Trophoblast cell (in vitro differentiated cells and primary cell): ENCODE measurements at regions not wholly inside any gene's neighbourhood (a gene's known extent, or its start where the extent isn't known, plus 50 kb on each side); places are given as distances from the start of the nearest gene placed in this dataset.

ENCODE experiments used
- DNase-seq, 2 donors: peaks; one replicate each; pipeline ENCODE4 v3.0.0-alpha.2; 2016
- H2AFZ ChIP-seq: 2 replicates; pipeline ENCODE4 v1.6.1; 2013; ENCODE audit warnings: low read length, moderate library complexity, mild to moderate bottlenecking; ENCODE audit not compliant: insufficient read depth, poor library complexity
- H2AK5ac ChIP-seq: 2 replicates; pipeline ENCODE4 v1.6.1; 2013; ENCODE audit warnings: mild to moderate bottlenecking, low read length
- H2BK120ac ChIP-seq: 2 replicates; pipeline ENCODE4 v1.6.1; 2013; ENCODE audit warnings: low read length, mild to moderate bottlenecking, moderate library complexity; ENCODE audit not compliant: insufficient read depth, poor library complexity
- H2BK12ac ChIP-seq: 2 replicates; pipeline ENCODE4 v1.6.1; 2013; ENCODE audit warnings: mild to moderate bottlenecking, low read length, moderate library complexity
- H2BK5ac ChIP-seq: 2 replicates; pipeline ENCODE4 v1.6.1; 2013; ENCODE audit warnings: low read length, low read depth, moderate library complexity, mild to moderate bottlenecking; ENCODE audit not compliant: poor library complexity
- H3K14ac ChIP-seq: 2 replicates; pipeline ENCODE4 v1.6.1; 2013; ENCODE audit warnings: mild to moderate bottlenecking, low read length
- H3K18ac ChIP-seq: 2 replicates; pipeline ENCODE4 v1.6.1; 2013; ENCODE audit warnings: mild to moderate bottlenecking, low read length
- H3K23ac ChIP-seq: 2 replicates; pipeline ENCODE4 v1.6.1; 2013; ENCODE audit warnings: low read length
- H3K27ac ChIP-seq: 2 replicates; pipeline ENCODE4 v1.5.1; 2013; ENCODE audit warnings: low read depth, mild to moderate bottlenecking, inconsistent platforms, low read length, moderate library complexity
- H3K27me3 ChIP-seq: 2 replicates; pipeline ENCODE4 v1.6.1; 2013; ENCODE audit warnings: inconsistent platforms, mild to moderate bottlenecking, low read length, moderate library complexity; ENCODE audit not compliant: insufficient read depth
- H3K36me3 ChIP-seq, 2 experiments: 1 replicate in 1 of 2; 2 replicates in 1 of 2; pipeline ENCODE4 v1.6.1; 2013; ENCODE audit warnings: low read length in 2 of 2, mild to moderate bottlenecking in 2 of 2, moderate library complexity in 1 of 2; ENCODE audit not compliant: insufficient read depth in 2 of 2, control insufficient read depth in 1 of 2
- H3K4ac ChIP-seq: 2 replicates; pipeline ENCODE4 v1.6.1; 2013; ENCODE audit warnings: low read depth, mild to moderate bottlenecking, low read length, moderate library complexity
- H3K4me1 ChIP-seq, 2 experiments: 1 replicate in 1 of 2; 2 replicates in 1 of 2; pipeline ENCODE4 v1.6.1; 2013; ENCODE audit warnings: low read length in 2 of 2, mild to moderate bottlenecking in 2 of 2, moderate library complexity in 1 of 2; ENCODE audit not compliant: insufficient read depth in 2 of 2, control insufficient read depth in 1 of 2
- H3K4me2 ChIP-seq: 2 replicates; pipeline ENCODE4 v1.6.1; 2013; ENCODE audit warnings: inconsistent platforms, mild to moderate bottlenecking, low read length, moderate library complexity
- H3K4me3 ChIP-seq: 2 replicates; pipeline ENCODE4 v1.5.1; 2013; ENCODE audit warnings: mild to moderate bottlenecking, low read depth, low read length, inconsistent platforms
- H3K79me1 ChIP-seq: one replicate; pipeline ENCODE4 v1.6.1; 2013; ENCODE audit warnings: low read length
- H3K79me2 ChIP-seq: 2 replicates; pipeline ENCODE4 v1.6.1; 2013; ENCODE audit warnings: low read length, mild to moderate bottlenecking; ENCODE audit not compliant: control insufficient read depth, insufficient read depth, poor library complexity
- H3K9ac ChIP-seq: 2 replicates; pipeline ENCODE4 v1.6.1; 2013; ENCODE audit warnings: mild to moderate bottlenecking, low read length
- H3K9me3 ChIP-seq: 2 replicates; pipeline ENCODE4 v1.6.1; 2013; ENCODE audit warnings: low read depth, mild to moderate bottlenecking, control low read depth, inconsistent platforms, low read length; ENCODE audit not compliant: insufficient read depth
- H4K12ac ChIP-seq: 2 replicates; pipeline ENCODE4 v1.6.1; 2013; ENCODE audit warnings: low read depth, mild to moderate bottlenecking, low read length, moderate library complexity
- H4K8ac ChIP-seq: 2 replicates; pipeline ENCODE4 v1.6.1; 2013; ENCODE audit warnings: low read depth, mild to moderate bottlenecking, low read length, moderate library complexity
- H4K91ac ChIP-seq: one replicate; pipeline ENCODE4 v1.6.1; 2013; ENCODE audit warnings: low read depth, mild to moderate bottlenecking, low read length, moderate library complexity
- WGBS: extraction: QIAGEN DNeasy Blood & Tissue Kit; methylation state at CpG from one replicate; pipeline ENCODE4 v1.1.7; 2013; ENCODE audit warnings: missing lambda C conversion rate; ENCODE audit not compliant: insufficient read length, insufficient coverage; ENCODE audit errors: extremely low coverage; 5-methylcytosine and 5-hydroxymethylcytosine counted together

DNA sequence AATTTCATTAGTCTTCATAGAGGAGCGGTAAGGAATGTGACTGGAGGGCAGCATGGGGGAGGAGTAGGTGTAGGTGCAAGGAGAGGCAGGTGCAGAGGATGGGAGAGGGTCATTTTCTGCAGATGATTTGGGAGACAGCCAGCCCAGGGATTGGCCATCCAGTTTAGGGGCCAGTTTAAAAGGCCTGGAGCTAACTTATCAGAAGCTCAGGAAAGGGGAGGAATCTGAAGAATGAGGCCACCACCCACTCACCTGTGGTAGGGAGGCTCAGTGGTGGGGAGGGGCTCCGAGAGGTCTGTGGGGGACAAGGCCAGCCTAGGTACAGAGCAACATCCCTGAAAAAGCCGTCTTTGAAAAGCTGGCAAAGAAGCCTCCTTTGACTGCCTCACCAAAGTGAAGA lies 110.8 kb upstream of the TMEM45B start:
- no peak overlapping the region for H3K9ac ChIP-seq
- H2AK5ac ChIP-seq: no peak overlapping the region
- no peak overlapping the region for H2BK5ac ChIP-seq
- H3K9me3 ChIP-seq: peaks cover 3% of the 10 kb centered on the region
- no peak for DNase-seq
- H4K91ac ChIP-seq: no peak overlapping the region
- H3K79me1 ChIP-seq: no peaks in the 10 kb centered on the region
- no peak overlapping the region for H3K14ac ChIP-seq
- no peaks in the 10 kb centered on the region for H3K79me2 ChIP-seq
- H3K23ac ChIP-seq: no peak overlapping the region
- no peaks in the 10 kb centered on the region for H3K36me3 ChIP-seq
- H3K27me3 ChIP-seq: no peaks in the 10 kb centered on the region
- H2AFZ ChIP-seq: no peak overlapping the region
- no peak overlapping the region for H4K12ac ChIP-seq
- no peak overlapping the region for H3K4ac ChIP-seq
- peaks cover 3 to 10% of the 10 kb centered on the region in 2 experiments for H3K4me1 ChIP-seq
- H4K8ac ChIP-seq: no peak overlapping the region
- no peak overlapping the region for H3K18ac ChIP-seq
- H3K4me2 ChIP-seq: no peak overlapping the region
- H2BK120ac ChIP-seq: no peak overlapping the region
- no peak overlapping the region for H3K27ac ChIP-seq
- no peak overlapping the region for H3K4me3 ChIP-seq
- WGBS: no CpG with 5 or more reads among the region's 3 CpGs
- no peak overlapping the region for H2BK12ac ChIP-seq

DNA sequence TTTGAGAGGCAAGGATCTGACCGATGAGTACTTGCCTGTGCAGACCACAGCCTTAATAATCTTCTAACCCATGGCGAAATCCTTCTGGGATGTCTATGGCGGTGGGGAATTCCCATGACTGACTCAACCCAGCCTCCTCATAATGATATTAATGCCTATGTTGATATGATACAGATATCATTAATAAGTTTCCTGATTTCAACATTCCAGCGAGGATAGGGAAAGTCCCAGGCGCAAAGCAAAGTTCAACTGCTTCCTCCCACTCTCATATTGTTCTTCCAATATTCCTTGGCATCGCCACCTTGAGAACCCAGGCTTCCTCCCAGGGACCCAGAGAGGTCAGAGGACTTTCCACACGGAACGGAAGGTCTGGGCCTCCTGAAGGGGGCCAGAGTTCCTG lies 110.3 kb upstream of the TMEM45B start:
- no CpG with 5 or more reads among the region's 8 CpGs for WGBS
- Histone ChIP-seq H3K18ac (no peak overlapping the region), H3K79me2 (no peaks in the 10 kb centered on the region), H3K4ac (no peak overlapping the region), H4K8ac (no peak overlapping the region), H2BK12ac (no peak overlapping the region), H3K4me1 (peaks cover 3 to 9% of the 10 kb centered on the region in 2 experiments), H3K27ac (no peak overlapping the region), H3K23ac (no peak overlapping the region), H3K36me3 (no peaks in the 10 kb centered on the region), H2BK120ac (no peak overlapping the region), H4K91ac (no peak overlapping the region), H3K9ac (no peak overlapping the region), H2AFZ (no peak overlapping the region), H3K79me1 (no peaks in the 10 kb centered on the region), H3K4me2 (no peak overlapping the region), H4K12ac (no peak overlapping the region), H3K4me3 (no peak overlapping the region), H3K9me3 (peaks cover 3% of the 10 kb centered on the region), H2AK5ac (no peak overlapping the region), H2BK5ac (no peak overlapping the region), H3K27me3 (no peaks in the 10 kb centered on the region), H3K14ac (no peak overlapping the region)
- no peak for DNase-seq

DNA sequence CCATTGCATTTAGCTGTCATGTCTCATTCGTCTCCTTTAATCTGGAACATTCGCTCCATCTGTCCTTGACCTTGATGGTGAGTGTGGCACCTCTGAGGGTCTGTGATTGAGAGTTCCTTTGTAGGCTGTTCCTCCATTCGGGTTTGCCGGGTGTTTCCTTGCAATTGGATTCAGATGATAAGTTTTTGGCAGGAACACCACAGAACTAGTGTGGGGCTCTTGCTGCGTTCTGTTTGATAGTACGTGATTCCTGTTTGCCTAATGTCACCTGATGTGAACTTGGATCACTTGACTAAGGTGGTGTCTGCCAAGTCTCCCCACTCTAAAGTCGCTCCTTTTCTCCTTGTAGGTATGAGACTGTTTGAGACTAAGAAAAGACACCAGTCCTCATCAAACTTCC lies 109.7 kb upstream of the TMEM45B start:
- no peak overlapping the region for H3K27ac ChIP-seq
- no peaks in the 10 kb centered on the region for H3K36me3 ChIP-seq
- no peaks in the 10 kb centered on the region for H3K79me2 ChIP-seq
- H3K79me1 ChIP-seq: no peaks in the 10 kb centered on the region
- no peak overlapping the region for H3K18ac ChIP-seq
- H2AFZ ChIP-seq: no peak overlapping the region
- H3K4me2 ChIP-seq: no peak overlapping the region
- H2BK5ac ChIP-seq: no peak overlapping the region
- H4K8ac ChIP-seq: no peak overlapping the region
- no peak overlapping the region for H4K91ac ChIP-seq
- whole genome bisulfite sequencing: no CpG with 5 or more reads among the region's 7 CpGs
- H3K27me3 ChIP-seq: no peaks in the 10 kb centered on the region
- no peak for DNase-seq
- peaks cover 4% of the 10 kb centered on the region for H3K9me3 ChIP-seq
- no peak overlapping the region for H3K4me3 ChIP-seq
- no peak overlapping the region for H2BK12ac ChIP-seq
- no peak overlapping the region for H3K23ac ChIP-seq
- no peak overlapping the region for H2AK5ac ChIP-seq
- H3K9ac ChIP-seq: no peak overlapping the region
- no peak overlapping the region for H2BK120ac ChIP-seq
- H3K4me1 ChIP-seq: peaks cover 3 to 9% of the 10 kb centered on the region in 2 experiments
- H3K14ac ChIP-seq: no peak overlapping the region
- H4K12ac ChIP-seq: no peak overlapping the region
- H3K4ac ChIP-seq: no peak overlapping the region

DNA sequence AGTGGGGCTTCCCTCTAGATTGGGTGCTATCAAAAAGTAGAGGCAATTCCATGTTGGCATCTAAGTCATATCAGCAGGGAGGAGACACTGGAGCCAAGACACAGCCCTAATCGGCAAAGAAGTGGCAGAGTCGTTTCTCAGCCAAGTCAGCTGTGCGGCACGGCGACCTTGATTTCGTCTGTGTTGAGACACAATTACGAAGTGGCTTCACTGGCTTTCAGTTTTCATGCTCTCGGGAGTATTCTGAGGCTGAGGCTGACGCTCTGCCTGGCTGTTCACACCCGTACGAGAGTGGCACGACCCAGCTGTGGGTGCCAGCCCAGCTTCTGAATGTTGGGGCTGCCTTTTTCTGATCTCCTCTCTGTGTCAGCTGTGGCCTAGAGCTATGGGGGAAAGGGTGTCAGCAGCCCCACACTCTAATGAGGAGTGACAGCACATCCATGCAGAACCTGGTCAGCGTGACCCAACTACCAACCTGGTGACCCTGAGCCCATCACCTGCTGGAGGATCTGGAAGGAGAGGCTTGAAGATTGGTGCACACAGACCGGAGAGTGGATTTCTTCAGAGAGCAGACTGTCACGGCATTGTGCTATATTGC lies 105.7 kb upstream of the TMEM45B start:
- no peaks in the 10 kb centered on the region for H3K79me1 ChIP-seq
- no peak overlapping the region for H2AFZ ChIP-seq
- no peak overlapping the region for H3K23ac ChIP-seq
- no peak overlapping the region for H3K14ac ChIP-seq
- no peaks in the 10 kb centered on the region for H3K4me1 ChIP-seq
- H2BK5ac ChIP-seq: no peak overlapping the region
- H4K91ac ChIP-seq: no peak overlapping the region
- H3K79me2 ChIP-seq: no peaks in the 10 kb centered on the region
- DNase-seq: no peak
- H2AK5ac ChIP-seq: no peak overlapping the region
- no CpG with 5 or more reads among the region's 15 CpGs for WGBS
- H3K4ac ChIP-seq: no peak overlapping the region
- no peak overlapping the region for H4K8ac ChIP-seq
- peaks cover 3% of the 10 kb centered on the region for H3K9me3 ChIP-seq
- H2BK12ac ChIP-seq: no peak overlapping the region
- H3K18ac ChIP-seq: no peak overlapping the region
- no peak overlapping the region for H2BK120ac ChIP-seq
- H4K12ac ChIP-seq: no peak overlapping the region
- H3K36me3 ChIP-seq: no peaks in the 10 kb centered on the region
- H3K9ac ChIP-seq: no peak overlapping the region
- no peaks in the 10 kb centered on the region for H3K27me3 ChIP-seq
- H3K4me2 ChIP-seq: no peak overlapping the region
- no peak overlapping the region for H3K27ac ChIP-seq
- H3K4me3 ChIP-seq: no peak overlapping the region
